Liver (tissue), 8 donors: ENCODE measurements at regions not wholly inside any gene's neighbourhood (a gene's known extent, or its start where the extent isn't known, plus 50 kb on each side); places are given as distances from the start of the nearest gene placed in this dataset.

Experiments
- DNase-seq: peaks from one replicate; pipeline ENCODE4 v3.0.0-alpha.2; 2017; ENCODE audit warnings: low spot score
- H3K27ac ChIP-seq, 2 donors: one replicate each; pipeline ENCODE4 v1.7.0; 2013; ENCODE audit warnings: inconsistent platforms in 2 of 2, low read length in 2 of 2, control low read depth in 1 of 2, low read depth in 1 of 2, mild to moderate bottlenecking in 1 of 2
- H3K27me3 ChIP-seq, 4 donors: one replicate each; pipeline versions ENCODE4 v1.6.1 to v1.7.0; 2013; ENCODE audit warnings: low read length in 3 of 4, inconsistent platforms in 1 of 4, mild to moderate bottlenecking in 1 of 4, moderate library complexity in 1 of 4; ENCODE audit not compliant: control insufficient read depth in 4 of 4, insufficient read depth in 4 of 4
- H3K36me3 ChIP-seq, 4 donors: one replicate each; pipeline versions ENCODE4 v1.6.1 to v1.7.0; 2013; ENCODE audit warnings: low read length in 3 of 4, mild to moderate bottlenecking in 3 of 4, low read depth in 1 of 4, moderate library complexity in 1 of 4; ENCODE audit not compliant: control insufficient read depth in 4 of 4, insufficient read depth in 3 of 4
- H3K4me1 ChIP-seq, 4 donors: one replicate each; pipeline versions ENCODE4 v1.6.1 to v1.7.0; 2013; ENCODE audit warnings: low read length in 3 of 4, mild to moderate bottlenecking in 3 of 4, moderate library complexity in 1 of 4; ENCODE audit not compliant: control insufficient read depth in 4 of 4, insufficient read depth in 4 of 4
- H3K4me3 ChIP-seq, 3 donors: one replicate each; pipeline versions ENCODE4 v1.6.1 to v1.7.0; 2013; ENCODE audit warnings: low read length in 3 of 3, control low read depth in 1 of 3, low read depth in 1 of 3, mild to moderate bottlenecking in 1 of 3
- H3K9ac ChIP-seq, 2 donors: one replicate each; pipeline ENCODE4 v1.7.0; 2013; ENCODE audit warnings: low read length in 2 of 2, mild to moderate bottlenecking in 2 of 2, moderate library complexity in 2 of 2, control low read depth in 1 of 2, low read depth in 1 of 2
- H3K9me3 ChIP-seq, 4 donors: one replicate each; pipeline versions ENCODE4 v1.6.1 to v1.7.0; 2013; ENCODE audit warnings: low read length in 3 of 4; ENCODE audit not compliant: control insufficient read depth in 4 of 4
- ATF3 ChIP-seq: IDR thresholded peaks from 2 replicates; pipeline ENCODE4 v1.6.1; 2016; ENCODE audit warnings: antibody characterized with exemption
- CTCF ChIP-seq: fragments of 150-350 bp; IDR thresholded peaks from 2 replicates; pipeline ENCODE4 v1.5.1; 2017; ENCODE audit warnings: improper control_type of control experiment, low read depth, low read length; ENCODE audit not compliant: missing input control
- EGR1 ChIP-seq, 2 donors: IDR thresholded peaks; 2 replicates each; pipeline ENCODE4 v1.6.1; 2016 to 2018; ENCODE audit warnings: antibody characterized with exemption in 2 of 2, low read depth in 2 of 2
- FOXA1 ChIP-seq: IDR thresholded peaks from 2 replicates; pipeline ENCODE4 v1.6.1; 2016; ENCODE audit warnings: antibody characterized with exemption
- FOXA2 ChIP-seq: IDR thresholded peaks from 2 replicates; pipeline ENCODE4 v1.6.1; 2016; ENCODE audit warnings: antibody characterized with exemption
- GABPA ChIP-seq, 2 donors: IDR thresholded peaks in 1 of 2; conservative IDR thresholded peaks in 1 of 2; 2 replicates each; pipeline ENCODE4 v1.6.1; 2016; ENCODE audit warnings: antibody characterized with exemption in 2 of 2, mild to moderate bottlenecking in 1 of 2, moderate library complexity in 1 of 2
- HNF4G ChIP-seq: IDR thresholded peaks from 2 replicates; pipeline ENCODE4 v1.6.1; 2016; ENCODE audit warnings: antibody characterized with exemption
- NR2F2 ChIP-seq: IDR thresholded peaks from 2 replicates; pipeline ENCODE4 v1.6.1; 2016; ENCODE audit warnings: antibody characterized with exemption
- RAD21 ChIP-seq, 2 donors: IDR thresholded peaks; 2 replicates each; pipeline ENCODE4 v1.6.1; 2016; ENCODE audit warnings: antibody characterized with exemption in 2 of 2, mild to moderate bottlenecking in 2 of 2
- REST ChIP-seq: IDR thresholded peaks from 2 replicates; pipeline ENCODE4 v1.6.1; 2016; ENCODE audit warnings: antibody characterized with exemption, mild to moderate bottlenecking
- RXRA ChIP-seq, 2 donors: IDR thresholded peaks; 2 replicates each; pipeline ENCODE4 v1.6.1; 2017 to 2018; ENCODE audit warnings: antibody characterized with exemption in 2 of 2, mild to moderate bottlenecking in 1 of 2
- SP1 ChIP-seq: IDR thresholded peaks from 2 replicates; pipeline ENCODE4 v1.6.1; 2018; ENCODE audit warnings: antibody characterized with exemption, mild to moderate bottlenecking
- TAF1 ChIP-seq: conservative IDR thresholded peaks from 2 replicates; pipeline ENCODE4 v1.6.1; 2016; ENCODE audit warnings: antibody characterized with exemption, mild to moderate bottlenecking
- YY1 ChIP-seq: IDR thresholded peaks from 2 replicates; pipeline ENCODE4 v1.6.1; 2016; ENCODE audit warnings: antibody characterized with exemption, mild to moderate bottlenecking
- ZBTB33 ChIP-seq: IDR thresholded peaks from 2 replicates; pipeline ENCODE4 v1.6.1; 2016; ENCODE audit warnings: antibody characterized with exemption
- WGBS: extraction: QIAGEN DNeasy Blood & Tissue Kit; methylation state at CpG from one replicate; pipeline ENCODE4 v1.1.7; 2013; 5-methylcytosine and 5-hydroxymethylcytosine counted together
- donor health status: healthy.
- donor health status: healthy.
- donor health status: healthy.
- donor health status: healthy.
- donor health status: healthy.

GRCh38 chr14:26685401-26685800, 87.6 kb upstream of the NOVA1 start:
- H3K4me1 ChIP-seq = no peaks in the 10 kb centered on the region
- H3K36me3 ChIP-seq = no peaks in the 10 kb centered on the region
- H3K27ac ChIP-seq = no peak overlapping the region
- no peak overlapping the region for H3K4me3 ChIP-seq
- no peaks in the 10 kb centered on the region for H3K27me3 ChIP-seq
- no peak for TF ChIP-seq ATF3
- no peak for TF ChIP-seq SP1
- no peak for TF ChIP-seq TAF1
- no peak for TF ChIP-seq ZBTB33
- no peak for TF ChIP-seq EGR1 (IDR thresholded peaks at IDR 0.05; ENCODE audit: low read depth in 2 of 2)
- no peak for TF ChIP-seq RAD21 (IDR thresholded peaks at IDR 0.05)
- no peak for TF ChIP-seq GABPA (IDR thresholded peaks at IDR 0.05 in 1 of 2, conservative IDR thresholded peaks at IDR 0.05 in 1 of 2)
- TF ChIP-seq RXRA (IDR thresholded peaks at IDR 0.05) = no peak
- TF ChIP-seq HNF4G = no peak
- 94% methylated on average over 1 of the region's 1 CpG for WGBS
- peaks cover 0 to 2% (median 0%) of the 10 kb centered on the region in 4 donors for H3K9me3 ChIP-seq
- no peak for DNase-seq
- H3K9ac ChIP-seq = no peak overlapping the region

GRCh38 chr14:26687301-26687837, 89.5 kb upstream of the NOVA1 start:
- WGBS = 75% methylated on average over 2 of the region's 2 CpGs
- Histone ChIP-seq H3K27ac (no peak overlapping the region), H3K27me3 (no peaks in the 10 kb centered on the region), H3K4me3 (no peak overlapping the region), H3K36me3 (no peaks in the 10 kb centered on the region), H3K4me1 (no peaks in the 10 kb centered on the region), H3K9me3 (no peaks in the 10 kb centered on the region), H3K9ac (no peak overlapping the region)
- DNase-seq = no peak
- TF ChIP-seq SP1 (no peak), GABPA (IDR thresholded peaks at IDR 0.05 in 1 of 2, conservative IDR thresholded peaks at IDR 0.05 in 1 of 2) (no peak), RAD21 (IDR thresholded peaks at IDR 0.05) (no peak), FOXA1 (no peak), FOXA2 (no peak), CTCF (no peak), EGR1 (IDR thresholded peaks at IDR 0.05; ENCODE audit: low read depth in 2 of 2) (no peak)

- no peak overlapping the region for H3K9ac ChIP-seq
- DNase-seq = no peak
- TF ChIP-seq RAD21 (IDR thresholded peaks at IDR 0.05) (no peak), FOXA2 (no peak), NR2F2 (no peak), ATF3 (no peak), SP1 (no peak), GABPA (IDR thresholded peaks at IDR 0.05 in 1 of 2, conservative IDR thresholded peaks at IDR 0.05 in 1 of 2) (no peak), EGR1 (IDR thresholded peaks at IDR 0.05; ENCODE audit: low read depth in 2 of 2) (no peak), TAF1 (no peak), REST (no peak), YY1 (no peak), CTCF (no peak)
Measured at GRCh38 chr14:26694521-26694920, 96.7 kb upstream of the NOVA1 start.

More at GRCh38 chr14:26694521-26694920, 96.7 kb upstream of the NOVA1 start:
- H3K4me3 ChIP-seq = no peak overlapping the region
- no peaks in the 10 kb centered on the region for H3K27me3 ChIP-seq
- H3K36me3 ChIP-seq = no peaks in the 10 kb centered on the region
- no peaks in the 10 kb centered on the region for H3K4me1 ChIP-seq
- no peak overlapping the region for H3K27ac ChIP-seq
- H3K9me3 ChIP-seq = no peaks in the 10 kb centered on the region
